OCI-LY7 (cell line): ENCODE measurements at regions not wholly inside any gene's neighbourhood (a gene's known extent, or its start where the extent isn't known, plus 50 kb on each side); places are given as distances from the start of the nearest gene placed in this dataset.

ENCODE experiments used
- BruUV-seq: library from RNA; stranded (reverse); fragments of 400-500 nt; replicated peaks from 2 replicates; lab custom pipeline; 2021; lab: Mats Ljungman, UMichigan
- CTCF ChIA-PET: fragments of 300-600 bp; sonication (Branson Sonifier 250); formaldehyde crosslinking; loops from one replicate; lab custom pipeline; 2022; ENCODE audit warnings: antibody characterized with exemption; ENCODE audit not compliant: unreplicated experiment; lab: Charles Lee
- POLR2A ChIA-PET: fragments of 300-600 bp; sonication (Branson Sonifier 250); formaldehyde crosslinking; loops from one replicate; lab custom pipeline; 2022; ENCODE audit warnings: antibody characterized with exemption; lab: Charles Lee
- DNase-seq: peaks from one replicate; pipeline ENCODE4 v3.0.0-alpha.2; 2015; ENCODE audit warnings: low spot score
- H2AFZ ChIP-seq: fragments of 200-600 bp; sonication (generic), shearing (Covaris generic); 2 replicates; pipeline ENCODE4 v1.6.1; 2014; ENCODE audit warnings: mild to moderate bottlenecking, antibody characterized with exemption, low read length, moderate library complexity
- H3K27ac ChIP-seq: fragments of 200-600 bp; sonication (generic); 2 replicates; pipeline ENCODE4 v1.5.1; 2014; ENCODE audit warnings: mixed run types, low read depth, mild to moderate bottlenecking, moderate library complexity, low read length, inconsistent platforms; ENCODE audit not compliant: poor library complexity, severe bottlenecking
- H3K36me3 ChIP-seq: fragments of 200-600 bp; sonication (generic); 2 replicates; pipeline ENCODE4 v1.6.1; 2014; ENCODE audit warnings: mild to moderate bottlenecking, antibody characterized with exemption, low read length, moderate library complexity, mixed read lengths; ENCODE audit not compliant: insufficient read depth
- H3K4me1 ChIP-seq: fragments of 200-600 bp; sonication (generic); 2 replicates; pipeline ENCODE4 v1.5.1; 2014; ENCODE audit warnings: mild to moderate bottlenecking, low read length; ENCODE audit not compliant: insufficient read depth, poor library complexity, severe bottlenecking
- H3K4me2 ChIP-seq: fragments of 200-600 bp; sonication (generic); 2 replicates; pipeline ENCODE4 v1.6.1; 2014; ENCODE audit warnings: mild to moderate bottlenecking, low read length
- H3K4me3 ChIP-seq: fragments of 200-600 bp; sonication (generic); 2 replicates; pipeline ENCODE4 v1.5.1; 2014; ENCODE audit warnings: mild to moderate bottlenecking, low read depth, low read length; ENCODE audit not compliant: poor library complexity, severe bottlenecking
- H3K79me2 ChIP-seq: fragments of 200-600 bp; sonication (generic); 2 replicates; pipeline ENCODE4 v1.6.1; 2016; ENCODE audit warnings: low read depth, mild to moderate bottlenecking, low read length, moderate library complexity, mixed read lengths; ENCODE audit not compliant: insufficient read depth
- H3K9me2 ChIP-seq: fragments of 200-600 bp; sonication (generic); 2 replicates; pipeline ENCODE4 v1.6.1; 2016; ENCODE audit warnings: mild to moderate bottlenecking, low read length, mixed read lengths; ENCODE audit not compliant: insufficient read depth
- H3K9me3 ChIP-seq: fragments of 200-600 bp; sonication (generic); 2 replicates; pipeline ENCODE4 v1.6.1; 2014; ENCODE audit warnings: mild to moderate bottlenecking, mixed run types, low read length, mixed read lengths
- H4K20me1 ChIP-seq: fragments of 200-600 bp; sonication (generic); 2 replicates; pipeline ENCODE4 v1.6.1; 2014; ENCODE audit warnings: mild to moderate bottlenecking, antibody characterized with exemption, low read length, moderate library complexity, mixed read lengths; ENCODE audit not compliant: insufficient read depth
- CTCF ChIP-seq: fragments of 200-600 bp; sonication (generic); conservative IDR thresholded peaks from 2 replicates; pipeline ENCODE4 v1.5.1; 2014; ENCODE audit warnings: mild to moderate bottlenecking, antibody characterized with exemption, low read length, moderate library complexity, mixed read lengths
- EZH2phosphoT487 ChIP-seq: fragments of 200-600 bp; sonication (generic); IDR thresholded peaks from 2 replicates; pipeline ENCODE4 v1.6.1; 2018; ENCODE audit warnings: low read depth, borderline replicate concordance, mild to moderate bottlenecking, mixed run types, antibody characterized with exemption, low read length, moderate library complexity, mixed read lengths
- intact Hi-C: fragments of 100-400 bp; cut with micrococcal nuclease; formaldehyde crosslinking; loops from one replicate; pipeline ENCODE4 v1.10.0; 2022; ENCODE audit not compliant: unreplicated experiment

DNA sequence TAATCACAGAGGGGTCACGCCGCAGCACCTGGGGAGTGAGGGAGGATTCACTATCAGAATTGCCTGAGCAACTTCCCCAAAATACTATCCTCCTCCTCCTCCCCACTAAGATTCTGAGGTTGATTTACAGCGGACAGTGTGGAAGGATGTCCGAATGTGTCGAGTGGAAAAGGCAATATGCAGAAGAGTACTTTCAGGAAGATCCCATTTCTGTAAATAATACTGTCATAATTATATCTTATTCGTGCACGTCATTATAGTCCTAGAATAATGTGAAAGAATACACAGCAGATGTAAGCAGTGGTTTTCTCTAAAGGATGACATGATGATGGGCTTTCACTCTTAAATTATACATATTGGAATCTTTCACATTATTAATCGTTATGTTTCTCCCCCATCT lies 149.8 kb upstream of the NOCT start:
- POLR2A ChIA-PET, result no interaction called here

DNA sequence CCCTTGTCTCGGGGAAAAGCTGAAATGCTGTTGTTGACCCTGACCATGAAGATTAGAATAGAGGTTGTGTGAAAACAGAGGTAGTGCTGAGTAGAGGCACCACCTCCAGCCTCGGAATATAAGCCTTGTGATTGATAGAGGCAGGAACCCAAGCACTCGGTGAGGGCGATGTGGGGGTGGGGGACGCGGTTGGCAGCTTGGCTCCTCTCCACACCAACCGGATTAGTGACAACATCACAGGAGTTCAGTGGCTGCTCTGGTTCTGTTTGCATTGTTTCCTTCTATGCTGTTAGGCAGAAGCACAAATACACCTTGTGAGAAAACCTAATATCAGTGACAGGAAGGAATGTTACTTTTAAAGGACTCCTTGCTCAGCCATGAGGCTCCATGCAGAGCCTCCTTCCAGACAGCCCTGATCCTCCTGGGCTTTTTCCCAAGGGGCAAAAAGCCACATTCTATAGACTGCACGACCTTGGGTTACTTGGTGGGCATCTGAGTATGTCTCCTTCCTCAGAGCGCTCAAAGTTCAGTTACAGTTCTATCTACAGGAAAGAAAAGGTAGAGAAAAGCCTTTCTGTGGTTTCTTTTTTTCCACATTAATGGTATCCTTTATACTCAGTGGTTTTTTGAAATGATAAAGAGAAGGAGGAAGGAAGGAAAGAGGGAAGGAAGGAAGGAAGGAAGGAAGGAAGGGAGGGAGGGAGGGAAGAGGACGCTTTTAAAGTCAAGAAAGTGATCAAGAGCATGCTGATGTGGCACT lies 150.4 kb upstream of the NOCT start:
- POLR2A ChIA-PET, result no interaction called here
- H3K9me2 ChIP-seq, result no peaks in the 10 kb centered on the region
- intact Hi-C loops, result no loop called here
- H4K20me1 ChIP-seq, result no peaks in the 10 kb centered on the region
- no peaks in the 10 kb centered on the region for H3K36me3 ChIP-seq
- CTCF ChIA-PET, result no interaction called here
- H3K27ac ChIP-seq, result no peak overlapping the region
- no peak overlapping the region for H3K4me3 ChIP-seq
- H3K79me2 ChIP-seq, result no peaks in the 10 kb centered on the region
- no TSS peak for BruUV-seq
- H3K9me3 ChIP-seq, result no peaks in the 10 kb centered on the region
- H2AFZ ChIP-seq, result no peak overlapping the region
- H3K4me1 ChIP-seq, result no peaks in the 10 kb centered on the region
- DNase-seq, result no peak
- TF ChIP-seq CTCF (no peak), EZH2phosphoT487 (no peak)
- H3K4me2 ChIP-seq, result no peak overlapping the region

More for the DNA sequence above, 149.8 kb upstream of the NOCT start:
- no peaks in the 10 kb centered on the region for H4K20me1 ChIP-seq
- H3K4me2 ChIP-seq, result no peak overlapping the region
- H3K27ac ChIP-seq, result no peak overlapping the region
- H3K9me3 ChIP-seq, result no peaks in the 10 kb centered on the region
- H3K9me2 ChIP-seq, result no peaks in the 10 kb centered on the region
- no peak for TF ChIP-seq CTCF
- TF ChIP-seq EZH2phosphoT487, result no peak
- CTCF ChIA-PET, result no interaction called here
- H3K4me1 ChIP-seq, result no peaks in the 10 kb centered on the region
- H3K4me3 ChIP-seq, result no peak overlapping the region
- DNase-seq, result no peak
- intact Hi-C loops, result no loop called here
- H3K36me3 ChIP-seq, result no peaks in the 10 kb centered on the region
- BruUV-seq, result no TSS peak
- H3K79me2 ChIP-seq, result no peaks in the 10 kb centered on the region
- H2AFZ ChIP-seq, result no peak overlapping the region

- CTCF ChIA-PET, result no interaction called here
- no peak overlapping the region for H3K4me3 ChIP-seq
- POLR2A ChIA-PET, result no interaction called here
- BruUV-seq, result no TSS peak
- no peaks in the 10 kb centered on the region for H3K79me2 ChIP-seq
- H4K20me1 ChIP-seq, result no peaks in the 10 kb centered on the region
- no peak for TF ChIP-seq CTCF
- no peak for TF ChIP-seq EZH2phosphoT487
- no peak overlapping the region for H3K4me2 ChIP-seq
- no peak overlapping the region for H3K27ac ChIP-seq
- no peaks in the 10 kb centered on the region for H3K36me3 ChIP-seq
- intact Hi-C loops, result no loop called here
- DNase-seq, result no peak
- H3K9me2 ChIP-seq, result no peaks in the 10 kb centered on the region
- H3K9me3 ChIP-seq, result no peaks in the 10 kb centered on the region
- no peak overlapping the region for H2AFZ ChIP-seq
- no peaks in the 10 kb centered on the region for H3K4me1 ChIP-seq
These were observed 152.4 kb upstream of the NOCT start for GRCh38 chr4:138863160-138863559.
